Calu3 (cell line): ENCODE measurements at regions not wholly inside any gene's neighbourhood (a gene's known extent, or its start where the extent isn't known, plus 50 kb on each side); places are given as distances from the start of the nearest gene placed in this dataset.

ENCODE experiments used
- BruUV-seq: library from RNA; stranded (reverse); fragments of 400-500 nt; replicated peaks from 2 replicates; lab custom pipeline; 2021; lab: Mats Ljungman, UMichigan
- CTCF ChIA-PET: fragments of 300-600 bp; sonication (Branson Sonifier 250); formaldehyde crosslinking; loops from one replicate; lab custom pipeline; 2022; ENCODE audit warnings: antibody characterized with exemption; lab: Charles Lee
- DNase-seq: peaks from one replicate; pipeline ENCODE4 v3.0.0; 2022
- H3K27ac Mint-ChIP-seq: one replicate; pipeline ENCODE4 v1.8.0; 2022; ENCODE audit warnings: mixed read lengths; ENCODE audit not compliant: unreplicated experiment
- H3K27me3 Mint-ChIP-seq: one replicate; pipeline ENCODE4 v1.8.0; 2022; ENCODE audit warnings: mixed read lengths; ENCODE audit not compliant: unreplicated experiment
- H3K36me3 Mint-ChIP-seq: one replicate; pipeline ENCODE4 v1.8.0; 2022; ENCODE audit warnings: mild to moderate bottlenecking, moderate library complexity, mixed read lengths; ENCODE audit not compliant: insufficient read depth, unreplicated experiment
- H3K4me1 Mint-ChIP-seq: one replicate; pipeline ENCODE4 v1.8.0; 2022; ENCODE audit warnings: mild to moderate bottlenecking, low read depth, mixed read lengths; ENCODE audit not compliant: unreplicated experiment
- H3K4me3 Mint-ChIP-seq: one replicate; pipeline ENCODE4 v1.8.0; 2022; ENCODE audit warnings: mild to moderate bottlenecking, low read depth, moderate library complexity, mixed read lengths; ENCODE audit not compliant: unreplicated experiment
- H3K9me3 Mint-ChIP-seq: one replicate; pipeline ENCODE4 v1.8.0; 2022; ENCODE audit warnings: low read depth, mixed read lengths; ENCODE audit not compliant: unreplicated experiment
- CTCF ChIP-seq: fragments of 200-600 bp; IDR thresholded peaks from one replicate; pipeline ENCODE4 v1.8.0; 2022; ENCODE audit warnings: antibody characterized with exemption; ENCODE audit not compliant: unreplicated experiment
- intact Hi-C: fragments of 100-400 bp; cut with micrococcal nuclease; formaldehyde crosslinking; loops from one replicate; pipeline ENCODE4 v1.10.0; 2022; ENCODE audit not compliant: unreplicated experiment

- intact Hi-C loops, result no loop called here
- H3K9me3 Mint-ChIP-seq, result no peaks in the 10 kb centered on the region
- no peaks in the 10 kb centered on the region for H3K27me3 Mint-ChIP-seq
- no peaks in the 10 kb centered on the region for H3K4me1 Mint-ChIP-seq
- no peak overlapping the region for H3K27ac Mint-ChIP-seq
- no peak overlapping the region for H3K4me3 Mint-ChIP-seq
- DNase-seq, result no peak
- no peaks in the 10 kb centered on the region for H3K36me3 Mint-ChIP-seq
- CTCF ChIA-PET, result no interaction called here
- TF ChIP-seq CTCF, result no peak
- no TSS peak for BruUV-seq
These were observed 114.1 kb upstream of the KCNIP4 start for GRCh38 chr4:22062676-22063075.

GRCh38 chr4:22055954-22056353 is 107.4 kb upstream of the KCNIP4 start:
- Mint-ChIP-seq H3K4me1 (no peaks in the 10 kb centered on the region), H3K27ac (no peak overlapping the region), H3K9me3 (peaks cover 5% of the 10 kb centered on the region), H3K36me3 (no peaks in the 10 kb centered on the region), H3K27me3 (no peaks in the 10 kb centered on the region), H3K4me3 (no peak overlapping the region)
- CTCF ChIA-PET, result no interaction called here
- no TSS peak for BruUV-seq
- DNase-seq, result no peak
- TF ChIP-seq CTCF, result no peak
- intact Hi-C loops, result no loop called here

- Mint-ChIP-seq H3K4me1 (no peaks in the 10 kb centered on the region), H3K9me3 (peaks cover 5% of the 10 kb centered on the region), H3K36me3 (no peaks in the 10 kb centered on the region), H3K27ac (no peak overlapping the region), H3K4me3 (no peak overlapping the region), H3K27me3 (no peaks in the 10 kb centered on the region)
- no peak for TF ChIP-seq CTCF
- DNase-seq, result no peak
- intact Hi-C loops, result no loop called here
- CTCF ChIA-PET, result no interaction called here
- no TSS peak for BruUV-seq
These were observed 103.5 kb upstream of the KCNIP4 start for GRCh38 chr4:22052076-22052475.

- DNase-seq, result no peak
- no TSS peak for BruUV-seq
- no peak overlapping the region for H3K4me3 Mint-ChIP-seq
- no peak overlapping the region for H3K27ac Mint-ChIP-seq
- H3K36me3 Mint-ChIP-seq, result no peaks in the 10 kb centered on the region
- no peak for TF ChIP-seq CTCF
- CTCF ChIA-PET, result no interaction called here
- no peaks in the 10 kb centered on the region for H3K9me3 Mint-ChIP-seq
- no peaks in the 10 kb centered on the region for H3K27me3 Mint-ChIP-seq
- intact Hi-C loops, result no loop called here
- H3K4me1 Mint-ChIP-seq, result no peaks in the 10 kb centered on the region
These were observed 99.8 kb upstream of the KCNIP4 start for GRCh38 chr4:22048323-22048722.
